Inflammatory macrophage treated with lipopolysaccharide for 4 hours (primary cell): ENCODE measurements at regions not wholly inside any gene's neighbourhood (a gene's known extent, or its start where the extent isn't known, plus 50 kb on each side); places are given as distances from the start of the nearest gene placed in this dataset.

Experiments
- DNase-seq: peaks from one replicate; pipeline ENCODE4 v3.0.0-alpha.2; 2020

DNA sequence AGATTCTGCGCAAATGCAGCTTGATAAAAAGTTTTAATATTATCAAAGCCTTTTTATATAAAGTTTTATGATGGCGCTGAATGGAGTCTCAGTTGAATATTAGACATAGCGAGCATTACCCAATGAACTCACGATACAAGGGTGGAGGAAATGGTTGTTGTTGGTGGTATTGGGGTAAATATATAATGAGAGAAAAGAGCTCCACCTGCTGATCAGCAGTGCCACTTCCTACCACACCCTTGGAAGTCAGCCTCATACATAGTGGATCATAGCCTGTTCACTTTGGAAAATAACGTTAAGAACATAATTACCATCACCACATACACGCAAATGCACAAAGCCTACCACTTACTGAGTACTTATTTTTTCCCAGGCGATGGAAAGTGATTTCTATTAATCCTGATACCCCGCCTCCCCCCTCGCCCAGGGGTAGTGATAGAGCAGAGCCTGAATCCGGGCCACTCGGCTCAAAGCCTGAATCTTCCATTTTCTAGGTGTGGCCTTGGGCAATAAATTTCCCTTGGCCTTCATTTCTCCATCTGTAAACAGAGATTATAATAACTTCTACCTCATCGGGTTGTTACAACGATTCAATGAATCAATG, 358.3 kb downstream of the KLF5 start:
- DNase-seq, result peak; percentile 0

- no peak for DNase-seq
Observed at GRCh38 chr13:73416093-73416492, 357.3 kb downstream of the KLF5 start.

DNA sequence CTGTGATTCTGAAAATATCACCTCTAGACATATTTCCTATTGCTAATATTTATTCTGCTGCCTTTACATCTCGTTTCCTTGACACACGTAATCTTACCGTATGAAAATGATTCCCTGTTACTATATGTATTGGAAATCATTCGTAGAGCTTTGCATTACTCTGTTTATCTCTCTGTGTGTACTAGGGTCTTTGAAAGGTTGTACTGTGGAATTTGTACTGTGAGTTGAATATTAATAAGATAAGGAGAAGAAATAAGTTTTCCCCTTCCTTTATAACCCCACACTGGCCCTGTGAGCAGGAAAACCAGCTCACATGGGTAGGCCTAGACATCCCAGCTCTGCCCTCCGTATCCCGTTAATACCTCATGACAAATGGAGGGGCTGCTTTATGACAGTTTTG, 354.9 kb downstream of the KLF5 start:
- no peak for DNase-seq

DNA sequence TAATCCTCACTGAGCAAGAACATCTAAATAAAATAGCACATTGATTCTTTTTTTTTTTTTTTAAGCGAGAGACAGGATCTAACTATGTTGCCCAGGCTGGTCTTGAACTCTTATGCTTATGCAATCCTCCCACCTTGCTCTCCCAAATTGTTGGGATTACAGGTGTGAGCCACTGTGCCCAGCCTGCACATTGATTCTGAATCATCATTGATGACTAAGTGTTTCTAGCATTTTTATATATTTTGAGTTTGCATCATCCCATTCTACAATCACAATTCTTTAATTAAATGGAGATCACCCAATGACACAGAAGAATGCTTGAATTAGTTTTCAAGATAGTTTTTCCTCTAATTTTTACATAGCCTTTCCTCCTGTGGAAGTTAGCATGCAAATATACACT, 354.1 kb downstream of the KLF5 start:
- DNase-seq, result no peak

DNA sequence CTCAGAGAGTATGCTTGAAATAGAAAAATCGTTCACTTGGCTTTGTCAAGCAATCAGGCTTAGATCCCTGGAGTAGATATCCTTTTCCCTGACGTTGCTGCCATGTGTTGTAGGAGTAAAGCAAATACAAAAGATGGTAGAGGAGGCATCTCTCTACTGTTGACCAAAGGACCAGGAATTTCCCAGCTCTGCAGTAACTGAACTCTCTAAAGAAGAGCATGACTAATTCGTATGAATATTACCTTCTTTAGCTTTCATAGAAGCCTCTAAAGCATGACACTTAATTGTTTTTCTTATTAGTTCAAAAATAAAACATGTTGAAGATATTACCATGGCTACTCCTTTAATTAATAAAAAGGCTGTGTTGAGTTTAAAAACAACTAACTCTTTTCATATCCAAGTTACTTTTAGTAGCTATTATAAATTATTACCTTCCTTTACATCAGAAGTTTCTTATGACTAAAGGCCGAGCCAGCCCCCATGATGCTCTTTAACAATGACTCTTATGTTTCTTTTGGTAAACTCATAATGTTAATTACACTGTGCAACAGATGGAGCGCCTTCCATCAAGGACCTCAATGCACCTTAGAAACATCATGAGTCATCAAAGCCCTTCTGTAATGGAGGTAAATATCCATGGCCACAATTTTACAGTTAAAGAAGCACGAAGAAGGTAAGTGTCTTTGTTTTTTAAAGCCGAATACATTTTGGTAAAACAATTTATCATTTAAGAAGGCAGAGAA, 352.4 kb downstream of the KLF5 start:
- DNase-seq, result no peak

DNA sequence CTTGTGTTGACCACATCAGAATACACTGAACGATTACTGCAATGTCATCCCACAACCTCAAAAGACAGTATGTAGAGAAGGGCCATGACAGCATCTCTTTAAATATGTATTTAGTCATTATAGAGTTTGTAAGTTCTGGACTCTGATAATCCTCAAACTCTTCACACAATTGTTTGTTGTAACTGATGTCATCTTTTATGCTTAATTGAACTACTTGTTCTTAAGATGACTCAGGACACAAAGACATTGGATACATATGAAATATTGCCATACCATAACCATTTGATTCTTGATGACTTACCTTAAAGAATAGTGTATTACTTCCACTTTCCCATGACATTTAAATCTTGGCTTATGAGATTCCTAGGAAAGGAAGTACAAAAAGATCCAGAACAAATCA, 347.6 kb downstream of the KLF5 start:
- no peak for DNase-seq

DNA sequence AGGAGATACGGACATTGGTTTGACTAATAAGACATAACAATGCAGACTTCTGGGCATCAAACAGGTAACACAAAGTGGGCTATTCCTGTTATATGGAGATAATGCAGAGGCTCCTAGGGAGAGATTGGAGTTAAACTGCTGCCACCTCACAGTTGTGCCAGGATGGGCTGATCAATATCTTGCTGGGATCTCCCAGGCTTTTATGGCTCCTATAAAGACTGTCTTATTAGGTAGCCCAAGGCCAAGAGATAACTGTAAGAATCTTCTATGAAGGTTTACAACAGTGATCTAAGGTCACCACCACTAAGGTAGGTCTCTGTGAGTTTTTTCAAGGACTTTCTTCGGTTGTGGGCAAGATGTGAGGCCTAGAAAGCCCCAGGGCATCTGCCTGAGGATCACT, 345.8 kb downstream of the KLF5 start:
- DNase-seq, result no peak

- no peak for DNase-seq
Observed at GRCh38 chr13:73403355-73404120, 344.7 kb downstream of the KLF5 start.

DNA sequence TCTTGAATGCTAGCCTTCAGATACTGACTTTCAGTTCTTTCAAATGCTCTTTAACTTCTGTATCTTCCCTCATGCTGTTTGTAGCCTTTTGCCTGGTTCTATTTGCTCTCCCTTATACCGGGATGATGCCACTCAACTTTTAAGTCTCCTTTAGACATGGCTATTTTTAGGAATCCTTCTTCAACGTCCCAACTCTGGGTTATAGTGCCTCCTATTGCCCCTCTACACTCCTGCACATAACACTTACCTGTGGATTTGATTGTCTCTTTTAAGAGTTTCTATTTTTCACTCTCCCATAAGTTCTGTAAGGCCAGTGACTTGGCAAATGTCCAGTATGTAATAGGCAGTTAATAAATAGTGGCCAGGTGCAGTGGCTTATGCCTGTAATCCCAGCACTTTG, 343.0 kb downstream of the KLF5 start:
- no peak for DNase-seq

GRCh38 chr13:73399347-73400216, 340.8 kb downstream of the KLF5 start:
- no peak for DNase-seq

- DNase-seq, result no peak
Observed at GRCh38 chr13:73397496-73398305, 338.9 kb downstream of the KLF5 start.

DNA sequence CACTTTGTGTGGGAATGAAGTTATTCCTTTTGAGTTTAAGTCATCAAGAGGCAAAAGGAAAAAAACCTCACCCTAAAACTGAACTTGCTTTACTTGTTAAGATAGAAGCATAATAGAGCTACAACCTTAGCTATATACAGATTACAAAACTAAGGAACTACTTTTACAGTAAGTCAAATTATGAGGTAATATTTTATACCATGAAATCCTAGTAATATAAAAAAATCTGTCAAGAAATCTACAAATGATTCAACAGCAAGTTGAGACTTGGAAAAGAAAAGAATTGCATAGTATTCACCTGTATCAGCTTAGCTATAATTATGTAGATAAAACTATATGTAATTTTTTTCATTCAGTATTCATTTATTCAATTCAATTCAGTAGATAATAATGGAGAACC, 335.3 kb downstream of the KLF5 start:
- DNase-seq, result no peak

- DNase-seq, result no peak
Observed at GRCh38 chr13:73390100-73390499, 331.3 kb downstream of the KLF5 start.

DNA sequence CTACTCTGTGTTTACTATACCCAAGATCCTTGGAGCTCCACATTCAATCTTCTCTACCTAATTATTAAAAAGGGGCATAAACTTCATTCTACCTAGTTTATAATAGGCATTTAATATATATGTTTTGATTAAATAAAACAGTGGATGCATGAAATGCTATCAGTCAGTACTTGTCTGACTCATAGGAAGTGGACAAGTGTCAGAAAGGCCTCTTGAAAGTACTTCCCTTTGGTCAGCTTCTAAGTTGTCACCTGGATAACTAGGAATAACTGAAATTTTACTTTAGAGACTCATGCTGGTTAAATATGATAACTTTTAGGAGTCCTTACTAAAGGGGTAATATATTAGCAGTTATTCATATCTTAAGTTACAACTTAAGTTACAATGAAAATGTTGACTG, 329.8 kb downstream of the KLF5 start:
- DNase-seq, result no peak

GRCh38 chr13:73387318-73387717, 328.5 kb downstream of the KLF5 start:
- DNase-seq, result no peak

DNA sequence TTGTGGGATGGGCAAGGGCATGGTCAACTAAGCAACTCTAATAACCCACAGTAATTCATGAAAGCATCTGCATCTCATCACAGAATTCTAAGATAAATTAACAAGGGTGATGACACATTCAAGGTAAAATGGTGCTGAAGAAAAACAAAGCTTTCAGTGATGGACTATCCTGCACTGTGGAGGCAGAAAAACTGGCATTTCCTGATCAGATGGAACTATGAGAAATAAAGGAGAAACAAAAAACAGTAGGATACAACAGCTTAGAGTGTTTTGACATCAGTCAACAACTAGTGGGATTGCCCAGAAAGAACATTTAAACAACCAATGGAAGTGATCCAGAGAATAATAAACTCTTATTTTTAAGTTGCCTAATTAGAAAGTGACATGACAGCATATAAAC, 327.0 kb downstream of the KLF5 start:
- no peak for DNase-seq

DNA sequence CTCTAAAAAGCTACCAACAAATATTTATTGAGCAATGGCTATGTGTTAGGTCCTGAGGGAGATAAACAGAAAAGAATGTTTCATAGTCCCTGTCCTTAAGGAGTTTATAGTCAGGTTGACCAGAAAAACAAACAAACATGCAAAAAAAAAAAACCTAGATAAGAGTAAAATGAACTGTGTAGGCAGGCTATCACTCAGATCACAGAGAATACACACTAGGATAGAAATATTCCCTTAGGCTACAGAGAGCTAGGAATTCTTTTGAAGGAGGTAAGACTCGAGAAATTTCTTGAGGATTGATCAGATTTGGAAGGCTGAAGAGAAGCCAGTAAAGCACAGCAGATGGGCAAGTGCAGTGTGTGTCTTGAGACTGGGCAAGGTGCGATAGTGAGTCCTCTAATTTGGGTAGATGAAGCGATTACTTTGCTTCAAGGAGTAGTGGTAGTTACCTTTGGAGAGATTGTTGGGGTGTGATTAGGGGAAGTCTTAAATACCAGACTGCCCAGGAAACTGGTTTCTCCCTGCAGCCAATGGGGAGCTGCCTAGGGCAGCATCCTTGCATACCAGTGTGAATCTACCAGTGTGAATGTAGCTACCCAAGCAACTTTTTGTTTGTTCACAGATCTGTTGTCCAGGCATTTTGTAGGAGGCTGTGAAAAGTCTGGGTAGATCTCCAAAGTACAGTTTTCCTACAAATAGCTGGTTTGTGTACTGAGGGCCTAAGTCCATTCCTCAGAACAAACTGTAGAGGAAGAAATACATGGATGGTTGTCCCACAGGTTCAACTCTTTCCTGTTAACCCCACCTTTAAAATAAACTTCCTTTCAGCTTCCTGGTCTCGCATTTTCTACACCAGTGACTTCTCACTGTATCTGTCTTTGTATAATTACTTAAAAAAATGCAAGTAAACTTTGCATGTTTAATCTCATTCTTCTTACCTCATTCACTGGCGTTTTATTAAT, 314.1 kb downstream of the KLF5 start:
- DNase-seq, result no peak

GRCh38 chr13:73370066-73370465, 311.3 kb downstream of the KLF5 start:
- DNase-seq, result no peak

- no peak for DNase-seq
Observed at GRCh38 chr13:73369095-73369494, 310.3 kb downstream of the KLF5 start.

- no peak for DNase-seq
Observed at GRCh38 chr13:73368608-73369007, 309.8 kb downstream of the KLF5 start.

DNA sequence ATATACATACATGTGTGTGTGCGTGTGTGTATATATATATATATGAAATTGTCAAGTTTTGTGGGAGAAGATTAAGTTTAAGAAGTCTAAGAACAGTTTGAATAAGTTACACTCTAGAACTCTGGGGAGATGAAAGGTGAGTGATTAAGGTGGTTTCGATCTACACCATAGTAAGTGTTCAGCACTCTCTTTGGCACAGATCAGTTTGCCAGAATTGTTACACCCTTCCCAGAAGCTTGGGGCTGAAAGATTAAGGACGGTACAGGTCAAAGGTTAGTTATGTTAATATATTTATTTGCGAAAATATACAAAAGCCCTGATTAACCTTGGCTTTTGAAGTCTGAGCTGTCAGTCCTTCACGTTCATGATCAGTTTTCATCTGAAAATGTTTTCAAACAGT, 309.1 kb downstream of the KLF5 start:
- no peak for DNase-seq
